Cardiac fibroblast (primary cell): ENCODE measurements at regions not wholly inside any gene's neighbourhood (a gene's known extent, or its start where the extent isn't known, plus 50 kb on each side); places are given as distances from the start of the nearest gene placed in this dataset.
"Not testable (repeated sequence)": the region's sequence is repeated elsewhere in the genome, so short reads cannot be mapped to it uniquely, and the experiment has no call there.

Experiments
- DNase-seq, 2 donors: peaks; one replicate each; pipeline versions ENCODE4 v3.0.0 to v3.0.0-alpha.2; 2010; ENCODE audit warnings: low read depth in 2 of 2
- H3K4me3 ChIP-seq, 2 donors: replicated peaks in 1 of 2; 1 replicate in 1 of 2; 2 replicates in 1 of 2; pipeline ENCODE4 v1.5.1; 2011; ENCODE audit warnings: low read depth in 2 of 2, low read length in 2 of 2, mild to moderate bottlenecking in 2 of 2, moderate library complexity in 1 of 2
- TF ChIP-seq, protein P1 (sequence below): IDR thresholded peaks from one replicate; pipeline ENCODE4 v1.5.1; 2011; ENCODE audit warnings: low read depth, mild to moderate bottlenecking, low read length, inconsistent platforms

DNA sequence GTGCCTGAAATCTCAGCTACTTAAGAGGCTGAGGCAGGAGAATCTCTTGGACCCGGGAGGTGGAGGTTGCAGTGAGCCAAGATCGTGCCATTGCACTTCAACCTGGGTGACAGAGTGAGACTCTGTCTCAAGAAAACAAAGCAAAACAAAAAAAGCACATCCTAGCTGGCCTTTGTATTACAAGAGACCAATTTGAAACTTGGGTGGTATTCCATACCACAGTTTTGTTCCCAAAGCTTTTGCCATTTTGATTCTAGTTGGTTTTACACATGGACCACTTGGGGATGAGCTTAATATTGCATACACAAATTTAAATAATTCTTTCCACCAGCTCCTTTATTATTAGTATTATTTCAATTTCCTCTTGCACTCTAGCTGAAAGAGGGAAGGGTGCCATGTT, 276.9 kb upstream of the SLC16A7 start:
- TF ChIP-seq, protein P1, sequence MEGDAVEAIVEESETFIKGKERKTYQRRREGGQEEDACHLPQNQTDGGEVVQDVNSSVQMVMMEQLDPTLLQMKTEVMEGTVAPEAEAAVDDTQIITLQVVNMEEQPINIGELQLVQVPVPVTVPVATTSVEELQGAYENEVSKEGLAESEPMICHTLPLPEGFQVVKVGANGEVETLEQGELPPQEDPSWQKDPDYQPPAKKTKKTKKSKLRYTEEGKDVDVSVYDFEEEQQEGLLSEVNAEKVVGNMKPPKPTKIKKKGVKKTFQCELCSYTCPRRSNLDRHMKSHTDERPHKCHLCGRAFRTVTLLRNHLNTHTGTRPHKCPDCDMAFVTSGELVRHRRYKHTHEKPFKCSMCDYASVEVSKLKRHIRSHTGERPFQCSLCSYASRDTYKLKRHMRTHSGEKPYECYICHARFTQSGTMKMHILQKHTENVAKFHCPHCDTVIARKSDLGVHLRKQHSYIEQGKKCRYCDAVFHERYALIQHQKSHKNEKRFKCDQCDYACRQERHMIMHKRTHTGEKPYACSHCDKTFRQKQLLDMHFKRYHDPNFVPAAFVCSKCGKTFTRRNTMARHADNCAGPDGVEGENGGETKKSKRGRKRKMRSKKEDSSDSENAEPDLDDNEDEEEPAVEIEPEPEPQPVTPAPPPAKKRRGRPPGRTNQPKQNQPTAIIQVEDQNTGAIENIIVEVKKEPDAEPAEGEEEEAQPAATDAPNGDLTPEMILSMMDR = no peak
- no peak overlapping the region for H3K4me3 ChIP-seq
- DNase-seq = no peak

DNA sequence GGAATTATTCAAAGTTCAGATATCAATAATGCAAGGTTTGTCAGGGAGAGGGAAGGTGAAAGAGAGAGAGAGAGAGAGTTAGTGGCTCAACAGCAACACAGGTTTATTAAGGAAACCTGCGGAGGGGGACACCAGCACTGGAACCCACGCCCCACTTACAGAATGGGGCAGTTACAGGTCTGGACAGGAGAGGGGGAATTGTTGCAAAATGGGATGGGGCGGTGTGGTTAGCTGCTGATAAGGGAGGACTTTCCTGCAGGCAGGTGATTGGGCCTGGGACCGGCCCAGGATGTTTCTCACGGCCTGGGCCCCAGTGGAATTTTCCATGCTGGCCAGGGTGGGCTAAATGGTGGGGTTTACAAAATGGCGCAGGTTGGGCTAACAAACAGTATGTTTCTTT, 278.2 kb upstream of the SLC16A7 start:
- H3K4me3 ChIP-seq = no peak overlapping the region
- DNase-seq = no peak
- TF ChIP-seq, protein P1 = no peak

DNA sequence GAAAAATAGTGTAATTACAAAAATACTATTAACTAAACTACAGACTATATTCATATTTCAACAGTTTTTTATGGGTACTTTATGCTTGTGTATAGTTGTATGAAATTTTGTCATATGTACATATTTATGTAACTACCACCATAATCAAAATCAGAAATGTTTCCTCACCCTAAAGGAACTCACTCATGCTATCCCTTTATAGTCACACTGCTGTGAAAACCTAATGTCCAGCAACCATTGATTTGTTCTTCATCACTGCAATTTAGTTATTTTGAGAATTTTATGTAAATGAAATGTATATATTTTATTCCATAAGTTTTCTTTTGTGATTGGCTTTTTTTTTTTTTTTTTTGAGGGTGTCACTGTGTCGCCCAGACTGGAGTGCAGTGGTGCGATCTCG, 278.9 kb upstream of the SLC16A7 start:
- H3K4me3 ChIP-seq = no peak overlapping the region
- TF ChIP-seq, protein P1 = no peak
- DNase-seq = no peak

DNA sequence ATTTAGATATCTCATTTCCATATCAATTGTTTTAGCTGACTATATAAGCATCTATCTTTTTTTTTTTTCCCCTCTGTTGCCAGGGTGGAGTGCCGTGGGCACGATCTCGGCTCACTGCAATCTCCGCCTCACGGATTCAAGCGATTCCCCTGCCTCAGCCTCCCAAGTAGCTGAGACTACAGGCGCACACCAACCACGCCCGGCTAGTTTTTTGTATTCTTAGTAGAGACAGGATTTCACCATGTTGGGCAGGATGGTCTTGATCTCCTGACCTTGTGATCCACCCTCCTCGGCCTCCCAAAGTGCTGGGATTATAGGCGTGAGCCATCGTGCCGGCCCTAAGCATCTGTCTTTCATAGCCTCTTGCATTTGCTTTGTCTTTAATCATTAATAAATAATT, 279.5 kb upstream of the SLC16A7 start:
- not testable (repeated sequence) for H3K4me3 ChIP-seq, DNase-seq

DNA sequence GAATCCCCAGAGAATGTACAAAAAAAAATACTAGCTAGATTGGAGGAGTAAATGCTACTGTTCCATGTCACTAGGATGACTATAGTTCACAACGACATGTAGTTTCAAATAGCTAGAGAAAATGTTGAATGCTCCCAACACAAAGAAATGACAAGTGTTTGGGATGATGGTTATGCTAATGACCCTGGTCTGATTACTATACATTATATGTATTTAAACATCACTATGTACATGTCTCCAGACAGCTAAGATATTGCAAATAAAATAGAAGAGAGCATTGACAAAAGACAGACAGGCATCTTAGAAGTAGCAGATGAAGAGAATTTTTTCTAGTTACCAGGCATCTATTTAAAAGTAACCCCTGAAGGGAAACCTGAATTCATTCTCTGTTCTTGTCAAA, 281.6 kb upstream of the SLC16A7 start:
- TF ChIP-seq, protein P1 = no peak
- no peak for DNase-seq
- H3K4me3 ChIP-seq = no peak overlapping the region

DNA sequence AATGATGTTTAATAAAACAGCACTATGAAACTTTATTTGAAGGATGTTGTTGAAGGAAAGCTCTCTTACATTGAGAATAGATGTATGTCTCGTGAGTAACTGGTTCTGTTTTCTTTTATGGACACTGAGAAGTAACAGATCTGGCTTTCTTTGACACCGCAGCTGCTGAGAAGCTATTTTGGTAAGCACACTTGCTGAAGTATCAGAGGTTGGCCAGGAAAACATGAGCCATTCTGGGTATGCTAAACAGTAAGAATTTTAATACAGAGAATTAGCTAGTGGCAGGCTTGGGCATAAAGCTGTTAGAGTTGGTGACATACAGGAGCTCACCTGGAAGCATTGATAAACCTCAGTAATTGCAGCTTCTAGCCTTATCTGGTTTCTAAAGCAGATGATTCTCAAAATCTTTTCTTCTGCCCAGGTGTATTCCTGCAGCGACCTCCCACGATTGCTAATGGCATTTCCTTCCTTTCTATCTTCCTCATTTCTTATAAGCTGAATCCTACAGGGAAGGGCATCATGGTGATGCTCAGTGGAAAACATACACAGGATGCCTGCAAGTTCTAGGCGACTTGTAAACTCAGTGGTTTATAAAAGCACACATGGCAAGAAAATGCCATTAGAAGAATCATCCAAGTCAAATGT, 291.6 kb upstream of the SLC16A7 start:
- no peak for DNase-seq
- H3K4me3 ChIP-seq = no peak overlapping the region
- TF ChIP-seq, protein P1 = no peak

DNA sequence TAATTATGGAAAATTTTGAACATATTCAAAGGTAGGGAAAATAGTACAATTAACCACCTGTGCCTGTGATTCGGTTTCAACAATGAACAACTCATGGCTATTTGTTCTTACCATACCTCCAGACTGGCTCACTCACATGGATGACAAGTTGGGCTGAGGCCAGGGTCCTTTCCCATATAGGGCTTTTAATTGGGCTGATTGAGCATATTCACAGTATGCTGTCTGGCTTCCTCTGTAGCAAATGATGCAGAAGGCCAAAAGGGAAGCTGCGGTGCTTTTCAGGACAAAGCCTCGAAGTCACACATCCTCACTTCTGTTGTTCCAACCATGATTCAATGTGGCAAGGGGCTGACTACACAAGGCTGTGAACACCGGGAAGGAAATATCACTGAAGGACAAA, 297.5 kb upstream of the SLC16A7 start:
- TF ChIP-seq, protein P1 = no peak
- no peak overlapping the region for H3K4me3 ChIP-seq
- DNase-seq = no peak
